NT2/D1 (cell line): ENCODE measurements at regions not wholly inside any gene's neighbourhood (a gene's known extent, or its start where the extent isn't known, plus 50 kb on each side); places are given as distances from the start of the nearest gene placed in this dataset.

Experiments used
- YY1 ChIP-seq: IDR thresholded peaks from 2 replicates; pipeline ENCODE4 v1.6.1; 2011; ENCODE audit not compliant: insufficient read length, insufficient read depth
- ZNF274 ChIP-seq: IDR thresholded peaks from 2 replicates; pipeline ENCODE4 v1.6.1; 2011; ENCODE audit warnings: mild to moderate bottlenecking, low read depth, low read length

DNA sequence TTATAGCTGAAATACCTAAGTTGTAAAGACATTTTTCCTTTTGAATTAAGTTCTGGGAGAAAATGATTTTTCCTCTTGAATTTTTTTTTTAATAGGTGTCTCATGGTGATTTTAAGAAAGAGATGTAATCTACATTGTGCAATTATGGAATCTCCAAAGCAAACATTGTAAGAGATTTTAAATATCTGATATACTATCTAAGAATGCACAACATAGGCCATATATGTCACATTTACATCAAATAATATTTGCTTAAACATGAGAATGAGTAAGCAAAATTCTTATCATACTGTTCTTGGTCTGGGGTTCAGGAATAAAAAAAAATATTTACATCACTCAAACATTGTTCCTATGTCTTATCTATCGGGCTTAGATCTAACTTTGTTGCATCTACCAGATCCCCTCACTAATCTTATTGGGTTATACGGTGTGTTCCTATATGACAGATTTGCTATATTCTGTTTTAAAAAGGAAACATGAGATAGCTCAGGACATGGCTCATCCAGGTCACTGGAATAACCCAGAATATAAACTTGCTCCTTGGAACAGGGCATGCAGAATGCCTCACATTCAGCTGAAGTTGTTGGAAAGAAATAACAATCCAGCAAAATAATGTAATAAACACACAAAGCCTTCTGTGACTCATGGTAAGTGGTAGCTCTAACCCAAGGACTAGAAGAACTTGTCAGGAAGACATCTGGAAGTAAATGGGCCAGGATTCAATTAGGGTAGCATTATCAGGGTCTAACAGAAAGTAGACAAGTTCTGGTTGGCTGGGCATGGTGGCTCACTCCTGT lies 794.7 kb downstream of the IPMK start:
- TF ChIP-seq ZNF274 (no peak), YY1 (no peak)
